Vagina (tissue), 2 donors: ENCODE measurements at regions not wholly inside any gene's neighbourhood (a gene's known extent, or its start where the extent isn't known, plus 50 kb on each side); places are given as distances from the start of the nearest gene placed in this dataset.
A peak's percentile ranks its signal among the peaks of the same experiment; 100 is the strongest.

ENCODE experiments used
- DNase-seq, 2 donors: peaks; one replicate each; pipeline ENCODE4 v3.0.0-alpha.2; 2017; ENCODE audit errors: extremely low spot score in 2 of 2
- H3K27ac ChIP-seq: fragments of 200-600 bp; sonication (generic); one replicate; pipeline ENCODE4 v1.5.1; 2019
- H3K27me3 ChIP-seq: fragments of 200-600 bp; sonication (generic); one replicate; pipeline ENCODE4 v1.5.1; 2019
- H3K36me3 ChIP-seq, 2 donors: fragments of 200-600 bp; sonication (generic); one replicate each; pipeline ENCODE4 v1.5.1; 2017 to 2019
- H3K4me1 ChIP-seq: fragments of 200-600 bp; sonication (generic); one replicate; pipeline ENCODE4 v1.5.1; 2019
- H3K4me3 ChIP-seq, 2 donors: fragments of 200-600 bp; sonication (generic); 1 replicate in 1 of 2; 2 replicates in 1 of 2; pipeline ENCODE4 v1.5.1; 2016 to 2019
- H3K9me3 ChIP-seq: fragments of 200-600 bp; sonication (generic); one replicate; pipeline ENCODE4 v1.5.1; 2019
- POLR2A ChIP-seq, 2 donors: fragments of 450-650 bp; IDR thresholded peaks; one replicate each; pipeline ENCODE4 v1.6.1; 2017; ENCODE audit warnings: antibody characterized with exemption in 2 of 2, mild to moderate bottlenecking in 2 of 2, moderate library complexity in 2 of 2
- POLR2AphosphoS5 ChIP-seq, 2 donors: sonication (generic); formaldehyde crosslinking; IDR thresholded peaks; one replicate each; pipeline ENCODE4 v1.9.0; 2017; ENCODE audit warnings: antibody characterized with exemption in 2 of 2, mild to moderate bottlenecking in 2 of 2, low read depth in 1 of 2; ENCODE audit not compliant: insufficient read depth in 1 of 2
- intact Hi-C: fragments of 100-400 bp; cut with DNase I; formaldehyde crosslinking; loops from one replicate; pipeline ENCODE4 v1.15.1; 2023
- TF ChIP-seq, protein P1 (sequence below), 3 experiments: fragments of 450-650 bp in 2 of 3; fragments of 200-600 bp in 1 of 3; sonication (generic) in 1 of 3; IDR thresholded peaks; one replicate each; pipeline ENCODE4 v1.5.1; 2017 to 2019; ENCODE audit warnings: antibody characterized with exemption in 3 of 3, mild to moderate bottlenecking in 2 of 3, moderate library complexity in 2 of 3

DNA sequence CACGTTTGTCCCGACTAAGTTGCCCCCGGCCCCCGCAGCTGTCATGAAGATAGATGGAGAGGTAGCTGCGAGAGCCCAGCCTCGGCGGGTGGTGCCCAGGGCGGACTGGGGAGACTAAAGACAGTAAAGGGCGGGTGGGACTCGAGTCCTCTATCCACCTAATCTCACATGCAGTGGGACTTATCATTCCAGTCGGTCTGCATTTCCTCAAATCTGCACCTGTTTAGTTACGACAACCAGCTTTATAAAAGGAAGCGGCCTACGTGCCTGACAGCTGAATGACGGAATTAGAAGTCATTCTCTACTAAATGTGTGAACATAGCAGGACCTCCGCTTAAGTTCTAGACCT lies 109.8 kb upstream of the EGLN3 start:
- Histone ChIP-seq H3K36me3 (no peaks in the 10 kb centered on the region), H3K4me1 (peaks cover 12% of the 10 kb centered on the region), H3K9me3 (no peaks in the 10 kb centered on the region), H3K27ac (peak overlapping the region; percentile 81), H3K4me3 (peak overlapping the region; percentile 52 to 61), H3K27me3 (no peaks in the 10 kb centered on the region)
- TF ChIP-seq POLR2AphosphoS5 (IDR thresholded peaks at IDR 0.05; ENCODE audit: insufficient read depth in 1 of 2, low read depth in 1 of 2) (peak in 1 of 2 donors; percentile 9), POLR2A (IDR thresholded peaks at IDR 0.05) (no peak)
- intact Hi-C loops: no loop called here
- DNase-seq: no peak

DNA sequence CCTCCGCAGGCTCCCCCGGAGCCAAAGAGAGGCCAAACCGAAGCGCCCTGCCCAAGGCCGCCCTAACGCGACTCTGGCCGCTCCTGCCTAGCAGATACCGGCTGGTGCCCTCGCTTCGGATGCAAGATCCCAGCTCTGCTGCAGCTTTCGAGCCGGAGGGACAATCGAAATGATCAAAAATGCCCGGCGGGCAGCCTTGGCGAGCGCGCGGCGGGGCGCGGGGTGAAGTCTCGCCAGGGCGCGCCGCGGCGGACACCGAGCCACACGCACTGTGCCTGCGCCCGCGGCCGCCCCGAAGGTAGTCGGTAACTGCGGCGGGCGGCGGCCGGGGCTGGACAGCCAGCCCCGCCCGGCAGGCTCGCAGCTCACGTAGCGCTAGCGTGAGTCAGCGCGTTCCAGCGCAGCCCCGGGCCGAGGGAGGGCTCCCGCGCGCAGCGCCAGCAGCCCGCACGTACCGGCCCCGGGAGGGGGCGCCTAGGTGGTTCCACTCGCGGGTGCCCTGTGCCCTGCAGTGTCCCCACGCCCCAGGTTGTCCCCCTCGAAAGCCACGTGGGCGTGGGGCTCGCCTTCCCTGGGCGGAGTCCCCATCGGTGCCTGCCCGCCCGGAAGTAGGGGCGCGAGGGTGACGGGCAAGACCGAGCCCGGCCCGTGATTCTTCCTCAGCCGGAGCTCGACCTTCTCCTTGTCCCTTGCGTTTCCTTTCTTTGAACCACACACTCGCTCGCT lies 109.2 kb upstream of the EGLN3 start:
- peaks cover 12% of the 10 kb centered on the region for H3K4me1 ChIP-seq
- H3K27me3 ChIP-seq: no peaks in the 10 kb centered on the region
- intact Hi-C loops: no loop called here
- peak overlapping the region; percentile 81 for H3K27ac ChIP-seq
- TF ChIP-seq POLR2A (IDR thresholded peaks at IDR 0.05): peak in 1 of 2 donors; percentile 23
- peak in 1 of 2 donors; percentile 69 for TF ChIP-seq POLR2AphosphoS5 (IDR thresholded peaks at IDR 0.05; ENCODE audit: insufficient read depth in 1 of 2, low read depth in 1 of 2)
- TF ChIP-seq, protein P1, sequence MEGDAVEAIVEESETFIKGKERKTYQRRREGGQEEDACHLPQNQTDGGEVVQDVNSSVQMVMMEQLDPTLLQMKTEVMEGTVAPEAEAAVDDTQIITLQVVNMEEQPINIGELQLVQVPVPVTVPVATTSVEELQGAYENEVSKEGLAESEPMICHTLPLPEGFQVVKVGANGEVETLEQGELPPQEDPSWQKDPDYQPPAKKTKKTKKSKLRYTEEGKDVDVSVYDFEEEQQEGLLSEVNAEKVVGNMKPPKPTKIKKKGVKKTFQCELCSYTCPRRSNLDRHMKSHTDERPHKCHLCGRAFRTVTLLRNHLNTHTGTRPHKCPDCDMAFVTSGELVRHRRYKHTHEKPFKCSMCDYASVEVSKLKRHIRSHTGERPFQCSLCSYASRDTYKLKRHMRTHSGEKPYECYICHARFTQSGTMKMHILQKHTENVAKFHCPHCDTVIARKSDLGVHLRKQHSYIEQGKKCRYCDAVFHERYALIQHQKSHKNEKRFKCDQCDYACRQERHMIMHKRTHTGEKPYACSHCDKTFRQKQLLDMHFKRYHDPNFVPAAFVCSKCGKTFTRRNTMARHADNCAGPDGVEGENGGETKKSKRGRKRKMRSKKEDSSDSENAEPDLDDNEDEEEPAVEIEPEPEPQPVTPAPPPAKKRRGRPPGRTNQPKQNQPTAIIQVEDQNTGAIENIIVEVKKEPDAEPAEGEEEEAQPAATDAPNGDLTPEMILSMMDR (IDR thresholded peaks at IDR 0.05): no peak
- H3K4me3 ChIP-seq: peak overlapping the region; percentile 52 to 61
- DNase-seq: no peak
- H3K9me3 ChIP-seq: no peaks in the 10 kb centered on the region
- H3K36me3 ChIP-seq: no peaks in the 10 kb centered on the region

DNA sequence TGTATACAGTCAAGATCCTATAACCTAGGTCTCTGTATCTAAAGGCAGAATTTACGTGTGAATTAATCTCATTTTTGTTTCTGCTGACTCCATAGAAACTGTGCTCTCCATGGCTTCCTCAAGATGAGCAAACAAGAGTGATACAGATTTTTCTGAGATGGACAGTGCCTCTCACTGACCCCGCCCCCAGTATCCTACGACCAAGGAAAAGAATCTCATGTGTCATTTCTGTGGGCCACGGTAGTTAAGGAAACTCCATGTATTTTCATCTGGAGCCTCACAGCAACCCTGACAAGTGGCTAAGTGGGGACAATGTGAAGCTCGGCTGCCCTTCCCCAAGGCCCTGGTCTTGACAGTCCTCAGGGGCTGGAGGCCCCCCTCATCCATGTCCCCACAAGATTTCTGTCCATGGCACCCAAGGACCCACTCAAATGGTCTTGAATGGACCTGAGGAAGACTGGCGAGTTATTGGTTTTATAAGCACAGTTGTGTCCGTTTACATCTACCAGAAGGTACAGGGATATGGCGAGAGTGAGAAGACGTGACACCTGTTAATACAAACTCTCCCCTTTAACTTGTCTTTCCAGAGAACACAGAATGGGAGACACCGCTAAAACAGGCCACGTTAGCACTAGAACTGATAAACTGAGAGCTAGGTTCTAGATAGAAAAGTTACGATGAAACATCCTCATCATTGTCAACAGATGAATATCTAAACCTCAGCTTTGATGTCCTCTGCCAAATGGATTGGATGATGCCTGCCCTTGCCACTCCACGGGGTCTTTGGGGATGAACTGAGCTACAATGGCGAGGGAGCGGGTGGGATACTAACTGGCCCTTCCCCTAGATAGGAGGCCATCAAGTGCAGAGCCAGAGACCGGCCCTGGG lies 108.4 kb upstream of the EGLN3 start:
- H3K27ac ChIP-seq: peak overlapping the region; percentile 81
- peaks cover 12% of the 10 kb centered on the region for H3K4me1 ChIP-seq
- H3K4me3 ChIP-seq: peak overlapping the region; percentile 52 to 61
- H3K27me3 ChIP-seq: no peaks in the 10 kb centered on the region
- H3K9me3 ChIP-seq: no peaks in the 10 kb centered on the region
- TF ChIP-seq POLR2AphosphoS5 (IDR thresholded peaks at IDR 0.05; ENCODE audit: insufficient read depth in 1 of 2, low read depth in 1 of 2): no peak
- TF ChIP-seq POLR2A (IDR thresholded peaks at IDR 0.05): no peak
- TF ChIP-seq, protein P1 (IDR thresholded peaks at IDR 0.05): no peak
- no peaks in the 10 kb centered on the region for H3K36me3 ChIP-seq
- intact Hi-C loops: no loop called here
- DNase-seq: no peak

DNA sequence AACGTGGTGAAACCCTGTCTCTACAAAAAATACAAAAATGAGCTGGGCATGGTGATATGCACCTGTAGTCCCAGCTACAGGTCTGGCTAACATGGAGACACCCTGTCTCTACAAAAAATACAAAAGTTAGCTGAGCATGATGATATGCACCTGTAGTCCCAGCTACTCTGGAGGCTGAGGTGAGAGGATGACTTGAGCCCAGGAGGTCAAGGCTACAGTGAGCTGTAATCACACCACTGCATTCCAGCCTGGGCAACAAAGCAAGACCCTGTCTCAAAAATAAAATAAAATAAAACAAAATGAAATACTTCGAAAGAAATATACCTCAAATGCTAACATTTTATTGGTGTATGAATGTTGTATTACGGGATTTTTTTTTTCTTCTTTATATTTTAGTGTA lies 107.6 kb upstream of the EGLN3 start:
- Histone ChIP-seq H3K27ac (no peak overlapping the region), H3K36me3 (no peaks in the 10 kb centered on the region), H3K9me3 (no peaks in the 10 kb centered on the region), H3K4me3 (no peak overlapping the region), H3K4me1 (peaks cover 6% of the 10 kb centered on the region), H3K27me3 (no peaks in the 10 kb centered on the region)
- TF ChIP-seq, protein P1 (IDR thresholded peaks at IDR 0.05): no peak
- no peak for TF ChIP-seq POLR2AphosphoS5 (IDR thresholded peaks at IDR 0.05; ENCODE audit: insufficient read depth in 1 of 2, low read depth in 1 of 2)
- TF ChIP-seq POLR2A (IDR thresholded peaks at IDR 0.05): no peak
- no peak for DNase-seq
- intact Hi-C loops: no loop called here

DNA sequence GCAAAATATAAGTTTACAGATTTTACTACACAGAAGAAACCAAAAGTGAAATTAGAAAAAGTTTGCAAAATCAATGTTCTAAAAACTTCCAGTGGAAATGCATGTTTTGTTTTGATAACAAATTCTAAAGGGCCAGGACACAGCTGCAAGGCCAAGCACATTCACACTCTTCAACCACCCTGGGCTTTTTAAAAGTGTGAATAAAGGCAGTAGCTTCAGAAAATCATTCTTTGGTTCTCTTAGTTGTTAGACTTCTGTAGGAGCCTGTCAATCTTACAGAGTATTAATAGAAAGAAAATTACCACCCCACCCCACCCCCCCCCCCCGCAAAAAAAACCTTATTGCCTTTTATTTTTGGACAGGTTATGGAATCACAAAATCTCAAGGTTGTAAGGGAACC lies 105.2 kb upstream of the EGLN3 start:
- H3K27me3 ChIP-seq: no peaks in the 10 kb centered on the region
- no peak overlapping the region for H3K27ac ChIP-seq
- H3K9me3 ChIP-seq: no peaks in the 10 kb centered on the region
- H3K4me1 ChIP-seq: peaks cover 6% of the 10 kb centered on the region
- TF ChIP-seq, protein P1 (IDR thresholded peaks at IDR 0.05): no peak
- no peak for TF ChIP-seq POLR2AphosphoS5 (IDR thresholded peaks at IDR 0.05; ENCODE audit: insufficient read depth in 1 of 2, low read depth in 1 of 2)
- TF ChIP-seq POLR2A (IDR thresholded peaks at IDR 0.05): no peak
- no peaks in the 10 kb centered on the region for H3K36me3 ChIP-seq
- no peak overlapping the region for H3K4me3 ChIP-seq
- intact Hi-C loops: no loop called here
- no peak for DNase-seq
